PC-9 (cell line): ENCODE measurements at regions not wholly inside any gene's neighbourhood (a gene's known extent, or its start where the extent isn't known, plus 50 kb on each side); places are given as distances from the start of the nearest gene placed in this dataset.

Experiments
- BruUV-seq: library from RNA; stranded (reverse); fragments of 400-500 nt; replicated peaks from 2 replicates; lab custom pipeline; 2021; lab: Mats Ljungman, UMichigan
- CTCF ChIA-PET: fragments of 300-600 bp; sonication (Branson Sonifier 250); formaldehyde crosslinking; loops from one replicate; lab custom pipeline; 2022; ENCODE audit warnings: antibody characterized with exemption; lab: Charles Lee
- POLR2A ChIA-PET: fragments of 300-600 bp; sonication (Branson Sonifier 250); formaldehyde crosslinking; loops from one replicate; lab custom pipeline; 2022; ENCODE audit warnings: antibody characterized with exemption; ENCODE audit not compliant: unreplicated experiment; lab: Charles Lee
- DNase-seq, 2 experiments: peaks; one replicate each; pipeline versions ENCODE4 v3.0.0 to v3.0.0-alpha.2; 2015 to 2022; ENCODE audit warnings: mixed read lengths in 1 of 2
- H2AFZ ChIP-seq: fragments of 200-600 bp; sonication (generic); 2 replicates; pipeline ENCODE4 v1.8.1; 2017; ENCODE audit warnings: antibody characterized with exemption
- H3F3A ChIP-seq: fragments of 200-600 bp; sonication (generic); 2 replicates; pipeline ENCODE4 v1.8.1; 2017; ENCODE audit warnings: antibody characterized with exemption, mild to moderate bottlenecking, low read depth; ENCODE audit not compliant: insufficient read depth
- H3K27ac ChIP-seq: fragments of 200-600 bp; sonication (generic); 2 replicates; pipeline ENCODE4 v1.6.1; 2016; ENCODE audit warnings: mixed run types
- H3K27me3 ChIP-seq: fragments of 200-600 bp; sonication (generic); 2 replicates; pipeline ENCODE4 v1.6.1; 2016; ENCODE audit warnings: low read depth, mixed run types; ENCODE audit not compliant: insufficient read depth
- H3K36me3 ChIP-seq: fragments of 200-600 bp; sonication (generic); 2 replicates; pipeline ENCODE4 v1.6.1; 2016; ENCODE audit warnings: low read depth, mixed run types
- H3K4me1 ChIP-seq: fragments of 200-600 bp; sonication (generic); replicated peaks from 2 replicates; pipeline ENCODE4 v1.6.1; 2016; ENCODE audit warnings: mixed run types; ENCODE audit not compliant: insufficient read depth
- H3K4me2 ChIP-seq: fragments of 200-600 bp; sonication (generic); 2 replicates; pipeline ENCODE4 v1.6.1; 2017; ENCODE audit warnings: mixed run types
- H3K4me3 ChIP-seq: fragments of 200-600 bp; sonication (generic); 2 replicates; pipeline ENCODE4 v1.6.1; 2016; ENCODE audit warnings: mixed run types
- H3K79me2 ChIP-seq: fragments of 200-600 bp; sonication (generic); 2 replicates; pipeline ENCODE4 v1.6.1; 2017; ENCODE audit warnings: low read depth, mixed run types
- H3K9me2 ChIP-seq: fragments of 200-600 bp; sonication (generic); 2 replicates; pipeline ENCODE4 v1.8.1; 2017; ENCODE audit warnings: mild to moderate bottlenecking; ENCODE audit not compliant: insufficient read depth
- H3K9me3 ChIP-seq: fragments of 200-600 bp; sonication (generic); 2 replicates; pipeline ENCODE4 v1.8.1; 2016; ENCODE audit warnings: low read depth; ENCODE audit not compliant: insufficient read depth
- H4K20me1 ChIP-seq: fragments of 200-600 bp; sonication (generic); 2 replicates; pipeline ENCODE4 v1.8.1; 2017; ENCODE audit not compliant: insufficient read depth
- CTCF ChIP-seq: fragments of 200-600 bp; sonication (generic); conservative IDR thresholded peaks from 2 replicates; pipeline ENCODE4 v1.6.1; 2017; ENCODE audit warnings: mixed run types, antibody characterized with exemption, mild to moderate bottlenecking, moderate library complexity
- EZH2 ChIP-seq: fragments of 200-600 bp; sonication (generic); IDR thresholded peaks from 2 replicates; pipeline ENCODE4 v1.8.0; 2017; ENCODE audit warnings: antibody characterized with exemption, low read depth
- intact Hi-C: fragments of 100-400 bp; cut with micrococcal nuclease; formaldehyde crosslinking; loops from one replicate; pipeline ENCODE4 v1.10.0; 2022; ENCODE audit not compliant: unreplicated experiment

- no peaks in the 10 kb centered on the region for H4K20me1 ChIP-seq
- no peaks in the 10 kb centered on the region for H3K9me3 ChIP-seq
- TF ChIP-seq EZH2, result no peak
- TF ChIP-seq CTCF, result no peak
- no peaks in the 10 kb centered on the region for H3K27me3 ChIP-seq
- CTCF ChIA-PET, result no interaction called here
- H3K4me1 ChIP-seq, result no peaks in the 10 kb centered on the region
- POLR2A ChIA-PET, result no interaction called here
- no TSS peak for BruUV-seq
- no peaks in the 10 kb centered on the region for H3K9me2 ChIP-seq
- no peak overlapping the region for H3K4me2 ChIP-seq
- H3F3A ChIP-seq, result no peaks in the 10 kb centered on the region
- DNase-seq, result no peak
- no peak overlapping the region for H2AFZ ChIP-seq
- no peaks in the 10 kb centered on the region for H3K36me3 ChIP-seq
- no peak overlapping the region for H3K27ac ChIP-seq
- H3K79me2 ChIP-seq, result no peaks in the 10 kb centered on the region
- intact Hi-C loops, result no loop called here
- no peak overlapping the region for H3K4me3 ChIP-seq
Observed at GRCh38 chr2:161019311-161019710, 140.9 kb upstream of the TANK start.

GRCh38 chr2:161020437-161020836 is 139.8 kb upstream of the TANK start:
- H3K9me2 ChIP-seq, result no peaks in the 10 kb centered on the region
- no peak for DNase-seq
- CTCF ChIA-PET, result no interaction called here
- no peaks in the 10 kb centered on the region for H4K20me1 ChIP-seq
- POLR2A ChIA-PET, result no interaction called here
- H3F3A ChIP-seq, result no peaks in the 10 kb centered on the region
- no peaks in the 10 kb centered on the region for H3K79me2 ChIP-seq
- no peak for TF ChIP-seq CTCF
- TF ChIP-seq EZH2, result no peak
- no peak overlapping the region for H3K4me3 ChIP-seq
- H3K4me1 ChIP-seq, result no peaks in the 10 kb centered on the region
- H3K4me2 ChIP-seq, result no peak overlapping the region
- no peak overlapping the region for H2AFZ ChIP-seq
- no peak overlapping the region for H3K27ac ChIP-seq
- no peaks in the 10 kb centered on the region for H3K9me3 ChIP-seq
- intact Hi-C loops, result no loop called here
- H3K36me3 ChIP-seq, result no peaks in the 10 kb centered on the region
- no peaks in the 10 kb centered on the region for H3K27me3 ChIP-seq
- BruUV-seq, result no TSS peak

GRCh38 chr2:161028581-161028980 is 131.6 kb upstream of the TANK start:
- Histone ChIP-seq H3K4me3 (no peak overlapping the region), H3K79me2 (no peaks in the 10 kb centered on the region), H3K4me2 (no peak overlapping the region), H3K36me3 (no peaks in the 10 kb centered on the region), H3K9me3 (no peaks in the 10 kb centered on the region), H3F3A (peaks cover 17% of the 10 kb centered on the region), H3K27ac (no peak overlapping the region), H4K20me1 (no peaks in the 10 kb centered on the region), H3K4me1 (peaks cover 20% of the 10 kb centered on the region), H2AFZ (no peak overlapping the region), H3K9me2 (no peaks in the 10 kb centered on the region), H3K27me3 (no peaks in the 10 kb centered on the region)
- no TSS peak for BruUV-seq
- ChIA-PET POLR2A (no interaction called here), CTCF (no interaction called here)
- no peak for DNase-seq
- no peak for TF ChIP-seq EZH2
- intact Hi-C loops, result no loop called here

- intact Hi-C loops, result no loop called here
- no peak for DNase-seq
- Histone ChIP-seq H3K27me3 (no peaks in the 10 kb centered on the region), H3K4me1 (peaks cover 20% of the 10 kb centered on the region), H2AFZ (no peak overlapping the region), H3K9me2 (no peaks in the 10 kb centered on the region), H3K4me3 (no peak overlapping the region), H4K20me1 (no peaks in the 10 kb centered on the region), H3K27ac (no peak overlapping the region), H3K36me3 (no peaks in the 10 kb centered on the region), H3K79me2 (no peaks in the 10 kb centered on the region), H3F3A (peaks cover 17% of the 10 kb centered on the region), H3K9me3 (no peaks in the 10 kb centered on the region), H3K4me2 (no peak overlapping the region)
- no TSS peak for BruUV-seq
- CTCF ChIA-PET, result no interaction called here
- TF ChIP-seq CTCF (no peak), EZH2 (no peak)
- POLR2A ChIA-PET, result no interaction called here
Observed at GRCh38 chr2:161029321-161029720, 130.9 kb upstream of the TANK start.
